Embryonic facial prominence (tissue), 1 donor: ENCODE measurements at regions not wholly inside any gene's neighbourhood (a gene's known extent, or its start where the extent isn't known, plus 50 kb on each side); places are given as distances from the start of the nearest gene placed in this dataset.

ENCODE experiments used
- DNase-seq: peaks from one replicate; pipeline ENCODE4 v3.0.0-alpha.2; 2016; ENCODE audit errors: extremely low spot score

- no peak for DNase-seq
Observed at GRCh38 chr2:223519471-223519870, 82.7 kb downstream of the SCG2 start.

DNA sequence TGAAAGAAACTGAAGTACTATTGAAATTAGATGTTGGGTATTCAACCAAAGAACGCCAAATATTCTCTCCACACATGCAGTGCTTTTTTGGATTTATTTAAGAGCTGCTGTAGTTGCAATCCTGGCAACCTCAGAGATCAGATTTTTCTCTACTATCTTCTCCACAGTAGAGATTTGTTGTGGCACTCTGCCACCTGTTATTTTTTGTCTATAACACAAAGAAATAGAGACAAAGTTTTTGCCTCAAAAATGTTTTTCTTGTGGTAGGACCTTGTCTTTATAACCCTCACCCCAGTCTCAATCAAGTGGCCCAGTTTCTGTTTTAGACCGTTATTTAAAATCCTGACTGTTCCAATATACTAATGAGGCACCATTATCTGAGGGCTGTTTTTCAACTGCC, 79.4 kb downstream of the SCG2 start:
- no peak for DNase-seq

- no peak for DNase-seq
Observed at GRCh38 chr2:223523551-223524001, 78.6 kb downstream of the SCG2 start.

- no peak for DNase-seq
Observed at GRCh38 chr2:223524066-223524465, 78.1 kb downstream of the SCG2 start.

DNA sequence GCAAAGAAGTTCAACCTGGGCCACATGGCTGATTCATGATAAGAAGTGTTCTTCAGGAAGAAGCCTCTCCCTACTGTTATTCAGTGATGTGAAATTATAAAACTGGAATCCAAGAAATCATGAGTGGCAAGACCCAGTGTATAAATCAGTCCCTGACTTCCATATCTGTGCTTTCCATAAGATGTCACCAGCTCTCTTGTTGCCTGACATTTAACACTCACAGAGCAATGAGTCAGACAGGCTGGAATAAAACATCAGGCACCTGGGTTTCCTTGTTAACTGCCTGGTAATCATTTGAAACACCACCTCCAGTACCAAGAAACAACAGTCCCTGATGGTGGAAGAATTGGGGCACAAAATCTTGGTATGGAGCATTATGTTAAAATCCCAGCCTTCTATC, 76.1 kb downstream of the SCG2 start:
- no peak for DNase-seq

GRCh38 chr2:223528036-223528435, 74.1 kb downstream of the SCG2 start:
- DNase-seq = no peak

DNA sequence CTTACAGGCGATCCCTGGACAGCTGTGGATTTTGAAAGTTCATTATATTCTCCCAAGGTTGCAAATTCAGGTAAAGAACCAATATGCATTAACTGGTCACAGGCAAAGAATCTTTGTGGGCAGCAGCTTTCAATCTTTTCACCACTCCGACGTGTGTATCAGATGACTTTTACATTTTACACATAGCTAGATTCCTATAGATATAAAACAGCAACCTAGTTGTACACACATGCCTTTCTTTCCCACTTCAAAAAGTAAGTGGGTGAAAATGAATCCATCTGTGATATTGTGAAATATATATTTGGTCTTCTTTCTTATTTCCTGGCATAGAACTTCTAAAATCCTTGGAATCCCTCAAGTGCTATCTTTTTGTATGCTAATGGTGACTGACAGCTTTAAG, 72.5 kb downstream of the SCG2 start:
- no peak for DNase-seq

- DNase-seq = no peak
Observed at GRCh38 chr2:223530811-223531210, 71.3 kb downstream of the SCG2 start.

DNA sequence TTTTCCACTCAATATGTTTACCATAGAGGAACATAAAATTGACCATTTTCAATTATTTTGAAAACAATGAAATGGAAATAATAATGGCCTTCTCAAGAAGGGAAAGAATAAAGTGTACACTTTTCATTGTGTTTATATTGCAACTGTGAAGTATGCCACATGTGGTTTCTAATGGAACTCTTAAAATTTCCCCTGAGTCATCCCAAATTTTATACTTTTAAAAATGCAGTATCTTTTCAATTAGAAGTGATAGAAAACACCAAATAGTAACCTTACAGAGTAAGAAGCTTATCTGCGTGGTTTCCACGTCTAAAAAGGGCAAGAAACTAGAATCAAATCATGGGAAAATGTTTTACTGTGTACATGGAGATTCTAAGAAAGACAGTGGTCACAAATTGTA, 70.0 kb downstream of the SCG2 start:
- no peak for DNase-seq

GRCh38 chr2:223532712-223533111, 69.4 kb downstream of the SCG2 start:
- no peak for DNase-seq

- no peak for DNase-seq
Observed at GRCh38 chr2:223536546-223536945, 65.6 kb downstream of the SCG2 start.

GRCh38 chr2:223537115-223537514, 65.0 kb downstream of the SCG2 start:
- no peak for DNase-seq

GRCh38 chr2:223537651-223538601, 64.2 kb downstream of the SCG2 start:
- DNase-seq = no peak

GRCh38 chr2:223538920-223539440, 63.2 kb downstream of the SCG2 start:
- DNase-seq = no peak

- DNase-seq = no peak
Observed at GRCh38 chr2:223541546-223541945, 60.6 kb downstream of the SCG2 start.

- DNase-seq = no peak
Observed at GRCh38 chr2:223542501-223542900, 59.7 kb downstream of the SCG2 start.

DNA sequence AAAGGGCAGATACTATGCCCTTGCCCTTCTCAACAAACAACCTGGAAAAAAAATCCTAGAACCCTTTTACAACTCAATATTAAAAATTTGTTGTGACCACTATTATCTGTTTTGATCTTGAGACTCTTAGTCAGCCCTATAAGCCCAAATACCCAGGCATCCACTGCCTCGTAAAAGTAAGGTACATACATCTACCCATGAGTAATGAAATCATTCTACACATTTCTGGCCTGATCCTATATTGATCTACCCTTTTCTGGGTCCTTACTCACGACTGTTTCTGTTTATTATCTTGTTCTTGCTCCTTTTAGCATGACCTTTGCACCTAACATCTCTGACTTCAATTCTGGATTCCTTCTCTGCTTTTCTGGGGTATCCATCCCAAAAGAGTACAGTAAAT, 56.8 kb downstream of the SCG2 start:
- DNase-seq = no peak

- no peak for DNase-seq
Observed at GRCh38 chr2:223545830-223546229, 56.3 kb downstream of the SCG2 start.
